B cell (primary cell): ENCODE measurements at regions not wholly inside any gene's neighbourhood (a gene's known extent, or its start where the extent isn't known, plus 50 kb on each side); places are given as distances from the start of the nearest gene placed in this dataset.

Source experiments
- ATAC-seq: fragments of 200-7000 bp; cut with Tn5 transposase; one replicate; pipeline ENCODE4 v1.10.0; 2021; ENCODE audit warnings: low read depth, mild to moderate bottlenecking, moderate number of reproducible peaks, moderate library complexity
- CTCF ChIA-PET: fragments of 350-600 bp; sonication (Branson Sonifier 250); formaldehyde crosslinking; loops from one replicate; lab custom pipeline; 2021; ENCODE audit warnings: antibody characterized with exemption, inconsistent platforms; lab: Charles Lee
- POLR2A ChIA-PET: fragments of 350-600 bp; sonication (Branson Sonifier 250); formaldehyde crosslinking; loops from one replicate; lab custom pipeline; 2021; ENCODE audit warnings: antibody characterized with exemption; lab: Charles Lee
- DNase-seq: peaks from one replicate; pipeline ENCODE4 v3.0.0; 2013
- H2AFZ ChIP-seq: 2 replicates; pipeline ENCODE4 v1.6.1; 2012; ENCODE audit warnings: mild to moderate bottlenecking, low read depth, low read length; ENCODE audit not compliant: insufficient read depth, poor library complexity, severe bottlenecking
- H3K27ac ChIP-seq, 2 donors: 1 replicate in 1 of 2; 2 replicates in 1 of 2; pipeline ENCODE4 v1.5.1; 2012 to 2013; ENCODE audit warnings: low read length in 2 of 2, mild to moderate bottlenecking in 2 of 2, moderate library complexity in 1 of 2
- H3K27me3 ChIP-seq, 4 experiments: fragments of 200-600 bp in 1 of 4; sonication (generic) in 1 of 4; replicated peaks in 1 of 4; 1 replicate in 2 of 4; 2 replicates in 2 of 4; pipeline versions ENCODE4 v1.6.1 to v1.7.0; 2013 to 2016; ENCODE audit warnings: low read length in 3 of 4, mild to moderate bottlenecking in 2 of 4, mixed read lengths in 1 of 4, moderate library complexity in 1 of 4; ENCODE audit not compliant: insufficient read depth in 4 of 4, control insufficient read depth in 3 of 4; ENCODE audit errors: control extremely low read depth in 1 of 4
- H3K36me3 ChIP-seq, 2 experiments: replicated peaks in 1 of 2; 1 replicate in 1 of 2; 2 replicates in 1 of 2; pipeline versions ENCODE4 v1.6.1 to v1.7.1; 2013; ENCODE audit warnings: low read length in 1 of 2; ENCODE audit not compliant: insufficient read depth in 2 of 2, control insufficient read depth in 1 of 2; ENCODE audit errors: control extremely low read depth in 1 of 2, extremely low read depth in 1 of 2
- H3K4me1 ChIP-seq, 2 donors: fragments of 200-600 bp in 1 of 2; sonication (generic) in 1 of 2; 1 replicate in 1 of 2; 2 replicates in 1 of 2; pipeline versions ENCODE4 v1.5.1 to v1.6.1; 2013 to 2017; ENCODE audit warnings: low read length in 2 of 2; ENCODE audit not compliant: control insufficient read depth in 2 of 2, insufficient read depth in 2 of 2
- H3K4me2 ChIP-seq: replicated peaks from 2 replicates; pipeline ENCODE3; 2012; ENCODE audit warnings: mild to moderate bottlenecking, low read depth, low read length; ENCODE audit not compliant: poor library complexity, severe bottlenecking
- H3K4me3 ChIP-seq, 5 experiments: fragments of 200-600 bp in 1 of 5; sonication (generic) in 1 of 5; 1 replicate in 3 of 5; 2 replicates in 2 of 5; pipeline versions ENCODE4 v1.5.1 to v1.7.0; 2011 to 2016; ENCODE audit warnings: low read length in 4 of 5, mild to moderate bottlenecking in 4 of 5, low read depth in 2 of 5, control low read depth in 1 of 5, moderate library complexity in 1 of 5; ENCODE audit not compliant: insufficient read depth in 1 of 5; ENCODE audit errors: control extremely low read depth in 1 of 5, extremely low read depth in 1 of 5
- H3K79me2 ChIP-seq: fragments of 200-600 bp; sonication (generic); one replicate; pipeline ENCODE4 v1.6.0; 2016; ENCODE audit warnings: low read length; ENCODE audit not compliant: control insufficient read depth, insufficient read depth
- H3K9ac ChIP-seq: fragments of 200-600 bp; sonication (generic); 2 replicates; pipeline ENCODE4 v1.6.1; 2017; ENCODE audit warnings: mild to moderate bottlenecking, low read length, moderate library complexity
- H3K9me3 ChIP-seq, 3 donors: one replicate each; pipeline versions ENCODE4 v1.6.1 to v1.7.1; 2013; ENCODE audit warnings: low read length in 2 of 3; ENCODE audit not compliant: control insufficient read depth in 2 of 3, insufficient read depth in 1 of 3; ENCODE audit errors: control extremely low read depth in 1 of 3
- H4K20me1 ChIP-seq: 2 replicates; pipeline ENCODE4 v1.6.0; 2012; ENCODE audit warnings: mild to moderate bottlenecking, low read length; ENCODE audit not compliant: insufficient read depth, control insufficient read depth, poor library complexity, severe bottlenecking
- H3K27ac Mint-ChIP-seq: one replicate; pipeline ENCODE4 v1.8.0; 2021; ENCODE audit warnings: mixed read lengths
- H3K27me3 Mint-ChIP-seq: one replicate; pipeline ENCODE4 v1.8.0; 2021; ENCODE audit warnings: mixed read lengths
- H3K4me1 Mint-ChIP-seq: one replicate; pipeline ENCODE4 v1.8.0; 2021; ENCODE audit warnings: mixed read lengths
- H3K4me3 Mint-ChIP-seq: one replicate; pipeline ENCODE4 v1.8.0; 2021; ENCODE audit warnings: mixed read lengths
- H3K9me3 Mint-ChIP-seq: one replicate; pipeline ENCODE4 v1.8.0; 2022; ENCODE audit warnings: mixed read lengths; ENCODE audit not compliant: insufficient read depth
- EZH2 ChIP-seq: IDR thresholded peaks from 2 replicates; pipeline ENCODE4 v1.6.1; 2012; ENCODE audit warnings: borderline replicate concordance, low read depth, mild to moderate bottlenecking, moderate library complexity, low read length; ENCODE audit not compliant: insufficient read depth, poor library complexity, severe bottlenecking
- WGBS: methylation state at CpG from one replicate; pipeline ENCODE4 v1.1.5; 2013; ENCODE audit warnings: missing lambda C conversion rate; ENCODE audit not compliant: insufficient coverage; 5-methylcytosine and 5-hydroxymethylcytosine counted together
- intact Hi-C: fragments of 100-400 bp; cut with micrococcal nuclease; formaldehyde crosslinking; loops from one replicate; pipeline ENCODE4 v1.10.0; 2022
- TF ChIP-seq, protein P1 (sequence below): fragments of 200-600 bp; IDR thresholded peaks from one replicate; pipeline ENCODE4 v1.8.0; 2022; ENCODE audit warnings: antibody characterized with exemption, mild to moderate bottlenecking

DNA sequence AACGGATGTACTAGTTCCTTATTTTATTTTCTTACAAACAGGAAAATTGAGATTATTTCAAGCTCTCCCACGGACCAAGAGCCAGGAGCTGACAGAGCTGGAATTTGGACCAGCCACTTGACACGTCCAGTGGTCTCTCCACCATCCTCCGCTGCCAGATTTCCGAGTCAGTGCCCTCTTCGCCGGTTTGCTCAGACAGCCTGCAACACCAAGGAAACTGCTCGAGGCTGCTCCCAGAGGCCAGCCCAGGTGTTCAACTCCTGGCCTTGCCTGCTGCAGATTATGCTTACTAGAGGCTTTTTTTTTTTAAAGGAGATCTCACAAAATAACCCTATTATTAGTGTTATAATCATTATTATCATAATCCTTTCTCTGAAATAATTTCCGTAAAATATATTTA is 779.8 kb downstream of the RNF144A start:
- H3K27ac ChIP-seq, result no peak overlapping the region
- TF ChIP-seq, protein P1, sequence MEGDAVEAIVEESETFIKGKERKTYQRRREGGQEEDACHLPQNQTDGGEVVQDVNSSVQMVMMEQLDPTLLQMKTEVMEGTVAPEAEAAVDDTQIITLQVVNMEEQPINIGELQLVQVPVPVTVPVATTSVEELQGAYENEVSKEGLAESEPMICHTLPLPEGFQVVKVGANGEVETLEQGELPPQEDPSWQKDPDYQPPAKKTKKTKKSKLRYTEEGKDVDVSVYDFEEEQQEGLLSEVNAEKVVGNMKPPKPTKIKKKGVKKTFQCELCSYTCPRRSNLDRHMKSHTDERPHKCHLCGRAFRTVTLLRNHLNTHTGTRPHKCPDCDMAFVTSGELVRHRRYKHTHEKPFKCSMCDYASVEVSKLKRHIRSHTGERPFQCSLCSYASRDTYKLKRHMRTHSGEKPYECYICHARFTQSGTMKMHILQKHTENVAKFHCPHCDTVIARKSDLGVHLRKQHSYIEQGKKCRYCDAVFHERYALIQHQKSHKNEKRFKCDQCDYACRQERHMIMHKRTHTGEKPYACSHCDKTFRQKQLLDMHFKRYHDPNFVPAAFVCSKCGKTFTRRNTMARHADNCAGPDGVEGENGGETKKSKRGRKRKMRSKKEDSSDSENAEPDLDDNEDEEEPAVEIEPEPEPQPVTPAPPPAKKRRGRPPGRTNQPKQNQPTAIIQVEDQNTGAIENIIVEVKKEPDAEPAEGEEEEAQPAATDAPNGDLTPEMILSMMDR, result no peak
- no peak for TF ChIP-seq EZH2
- no peaks in the 10 kb centered on the region for H4K20me1 ChIP-seq
- no peak overlapping the region for H3K4me3 Mint-ChIP-seq
- no peak overlapping the region for H3K4me3 ChIP-seq
- DNase-seq, result no peak
- ChIA-PET POLR2A (interaction anchor here (0.6 kb wide), 1 partner anchor 194 kb away, joined by 4 read pairs; no protein-coding TSS in a partner anchor), CTCF (no interaction called here)
- H3K9ac ChIP-seq, result no peak overlapping the region
- intact Hi-C loops, result no loop called here
- no peaks in the 10 kb centered on the region for H3K27me3 ChIP-seq
- H3K4me1 Mint-ChIP-seq, result no peaks in the 10 kb centered on the region
- 93% methylated on average over 8 of the region's 9 CpGs for WGBS
- no peaks in the 10 kb centered on the region for H3K79me2 ChIP-seq
- H3K4me1 ChIP-seq, result no peaks in the 10 kb centered on the region
- no peak overlapping the region for H3K27ac Mint-ChIP-seq
- H3K36me3 ChIP-seq, result no peaks in the 10 kb centered on the region
- H3K4me2 ChIP-seq, result no peak overlapping the region
- H3K9me3 ChIP-seq, result no peaks in the 10 kb centered on the region
- H2AFZ ChIP-seq, result no peak overlapping the region
- no peak for ATAC-seq
- H3K9me3 Mint-ChIP-seq, result no peaks in the 10 kb centered on the region
- H3K27me3 Mint-ChIP-seq, result no peaks in the 10 kb centered on the region

DNA sequence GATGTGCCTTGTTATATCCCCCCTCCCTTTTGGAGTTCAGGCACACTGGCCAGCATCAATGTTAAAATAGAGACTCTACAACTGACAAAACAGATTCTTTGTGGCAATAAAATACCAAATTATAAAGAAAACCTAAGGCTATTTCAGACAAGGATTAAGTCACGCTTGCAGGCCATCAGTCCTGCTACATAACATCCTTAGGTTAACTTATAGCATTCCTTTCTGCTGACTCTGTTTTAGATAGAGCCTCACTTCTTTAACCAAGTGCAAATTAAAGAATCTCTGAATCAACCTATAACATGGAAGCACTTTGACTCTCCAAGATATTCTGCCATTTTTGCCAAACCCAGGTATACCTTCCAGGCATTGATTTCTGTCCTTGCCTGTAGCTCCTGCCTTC is 784.6 kb downstream of the RNF144A start:
- no peak for ATAC-seq
- H3K27me3 ChIP-seq, result no peaks in the 10 kb centered on the region
- H3K27ac ChIP-seq, result no peak overlapping the region
- no peak for DNase-seq
- no peak overlapping the region for H2AFZ ChIP-seq
- 100% methylated on average over 1 of the region's 1 CpG for WGBS
- H3K27ac Mint-ChIP-seq, result no peak overlapping the region
- no peaks in the 10 kb centered on the region for H3K27me3 Mint-ChIP-seq
- H3K36me3 ChIP-seq, result no peaks in the 10 kb centered on the region
- intact Hi-C loops, result no loop called here
- no peaks in the 10 kb centered on the region for H4K20me1 ChIP-seq
- H3K4me2 ChIP-seq, result no peak overlapping the region
- H3K4me3 ChIP-seq, result no peak overlapping the region
- CTCF ChIA-PET, result no interaction called here
- H3K9me3 ChIP-seq, result no peaks in the 10 kb centered on the region
- H3K9ac ChIP-seq, result no peak overlapping the region
- peaks cover 5% of the 10 kb centered on the region for H3K4me1 Mint-ChIP-seq
- H3K4me1 ChIP-seq, result no peaks in the 10 kb centered on the region
- no peaks in the 10 kb centered on the region for H3K79me2 ChIP-seq
- no peaks in the 10 kb centered on the region for H3K9me3 Mint-ChIP-seq
- no peak for TF ChIP-seq EZH2
- TF ChIP-seq, protein P1, result no peak
- no peak overlapping the region for H3K4me3 Mint-ChIP-seq
- POLR2A ChIA-PET, result no interaction called here
